Liver (tissue), 8 donors: ENCODE measurements at regions not wholly inside any gene's neighbourhood (a gene's known extent, or its start where the extent isn't known, plus 50 kb on each side); places are given as distances from the start of the nearest gene placed in this dataset.

ENCODE experiments used
- DNase-seq: peaks from one replicate; pipeline ENCODE4 v3.0.0-alpha.2; 2017; ENCODE audit warnings: low spot score
- H3K27ac ChIP-seq, 2 donors: one replicate each; pipeline ENCODE4 v1.7.0; 2013; ENCODE audit warnings: inconsistent platforms in 2 of 2, low read length in 2 of 2, control low read depth in 1 of 2, low read depth in 1 of 2, mild to moderate bottlenecking in 1 of 2
- H3K27me3 ChIP-seq, 4 donors: one replicate each; pipeline versions ENCODE4 v1.6.1 to v1.7.0; 2013; ENCODE audit warnings: low read length in 3 of 4, inconsistent platforms in 1 of 4, mild to moderate bottlenecking in 1 of 4, moderate library complexity in 1 of 4; ENCODE audit not compliant: control insufficient read depth in 4 of 4, insufficient read depth in 4 of 4
- H3K36me3 ChIP-seq, 4 donors: one replicate each; pipeline versions ENCODE4 v1.6.1 to v1.7.0; 2013; ENCODE audit warnings: low read length in 3 of 4, mild to moderate bottlenecking in 3 of 4, low read depth in 1 of 4, moderate library complexity in 1 of 4; ENCODE audit not compliant: control insufficient read depth in 4 of 4, insufficient read depth in 3 of 4
- H3K4me1 ChIP-seq, 4 donors: one replicate each; pipeline versions ENCODE4 v1.6.1 to v1.7.0; 2013; ENCODE audit warnings: low read length in 3 of 4, mild to moderate bottlenecking in 3 of 4, moderate library complexity in 1 of 4; ENCODE audit not compliant: control insufficient read depth in 4 of 4, insufficient read depth in 4 of 4
- H3K4me3 ChIP-seq, 3 donors: one replicate each; pipeline versions ENCODE4 v1.6.1 to v1.7.0; 2013; ENCODE audit warnings: low read length in 3 of 3, control low read depth in 1 of 3, low read depth in 1 of 3, mild to moderate bottlenecking in 1 of 3
- H3K9ac ChIP-seq, 2 donors: one replicate each; pipeline ENCODE4 v1.7.0; 2013; ENCODE audit warnings: low read length in 2 of 2, mild to moderate bottlenecking in 2 of 2, moderate library complexity in 2 of 2, control low read depth in 1 of 2, low read depth in 1 of 2
- H3K9me3 ChIP-seq, 4 donors: one replicate each; pipeline versions ENCODE4 v1.6.1 to v1.7.0; 2013; ENCODE audit warnings: low read length in 3 of 4; ENCODE audit not compliant: control insufficient read depth in 4 of 4
- ATF3 ChIP-seq: IDR thresholded peaks from 2 replicates; pipeline ENCODE4 v1.6.1; 2016; ENCODE audit warnings: antibody characterized with exemption
- EGR1 ChIP-seq, 2 donors: IDR thresholded peaks; 2 replicates each; pipeline ENCODE4 v1.6.1; 2016 to 2018; ENCODE audit warnings: antibody characterized with exemption in 2 of 2, low read depth in 2 of 2
- FOXA1 ChIP-seq: IDR thresholded peaks from 2 replicates; pipeline ENCODE4 v1.6.1; 2016; ENCODE audit warnings: antibody characterized with exemption
- FOXA2 ChIP-seq: IDR thresholded peaks from 2 replicates; pipeline ENCODE4 v1.6.1; 2016; ENCODE audit warnings: antibody characterized with exemption
- GABPA ChIP-seq, 2 donors: IDR thresholded peaks in 1 of 2; conservative IDR thresholded peaks in 1 of 2; 2 replicates each; pipeline ENCODE4 v1.6.1; 2016; ENCODE audit warnings: antibody characterized with exemption in 2 of 2, mild to moderate bottlenecking in 1 of 2, moderate library complexity in 1 of 2
- HNF4A ChIP-seq, 2 donors: conservative IDR thresholded peaks; 2 replicates each; pipeline ENCODE4 v1.6.1; 2016; ENCODE audit warnings: antibody characterized with exemption in 2 of 2, mild to moderate bottlenecking in 2 of 2
- HNF4G ChIP-seq: IDR thresholded peaks from 2 replicates; pipeline ENCODE4 v1.6.1; 2016; ENCODE audit warnings: antibody characterized with exemption
- JUND ChIP-seq, 2 donors: IDR thresholded peaks; 2 replicates each; pipeline ENCODE4 v1.6.1; 2016; ENCODE audit warnings: antibody characterized with exemption in 2 of 2
- MAX ChIP-seq: IDR thresholded peaks from 2 replicates; pipeline ENCODE4 v1.6.1; 2016; ENCODE audit warnings: antibody characterized with exemption
- NR2F2 ChIP-seq: IDR thresholded peaks from 2 replicates; pipeline ENCODE4 v1.6.1; 2016; ENCODE audit warnings: antibody characterized with exemption
- RAD21 ChIP-seq, 2 donors: IDR thresholded peaks; 2 replicates each; pipeline ENCODE4 v1.6.1; 2016; ENCODE audit warnings: antibody characterized with exemption in 2 of 2, mild to moderate bottlenecking in 2 of 2
- RXRA ChIP-seq, 2 donors: IDR thresholded peaks; 2 replicates each; pipeline ENCODE4 v1.6.1; 2017 to 2018; ENCODE audit warnings: antibody characterized with exemption in 2 of 2, mild to moderate bottlenecking in 1 of 2
- SP1 ChIP-seq: IDR thresholded peaks from 2 replicates; pipeline ENCODE4 v1.6.1; 2018; ENCODE audit warnings: antibody characterized with exemption, mild to moderate bottlenecking
- YY1 ChIP-seq: IDR thresholded peaks from 2 replicates; pipeline ENCODE4 v1.6.1; 2016; ENCODE audit warnings: antibody characterized with exemption, mild to moderate bottlenecking
- WGBS: extraction: QIAGEN DNeasy Blood & Tissue Kit; methylation state at CpG from one replicate; pipeline ENCODE4 v1.1.7; 2013; 5-methylcytosine and 5-hydroxymethylcytosine counted together
- TF ChIP-seq, protein P1 (sequence below): IDR thresholded peaks from 2 replicates; pipeline ENCODE4 v1.6.1; 2016; ENCODE audit warnings: antibody characterized with exemption, mild to moderate bottlenecking
- TF ChIP-seq, protein P2 (sequence below): IDR thresholded peaks from 2 replicates; pipeline ENCODE4 v1.6.1; 2016; ENCODE audit warnings: antibody characterized with exemption
- TF ChIP-seq, protein P3 (sequence below): fragments of 150-350 bp; IDR thresholded peaks from 2 replicates; pipeline ENCODE4 v1.5.1; 2017; ENCODE audit warnings: improper control_type of control experiment, low read depth, low read length; ENCODE audit not compliant: missing input control
- donor health status: healthy.
- donor health status: healthy.
- donor health status: healthy.
- donor health status: healthy.
- donor health status: healthy.

DNA sequence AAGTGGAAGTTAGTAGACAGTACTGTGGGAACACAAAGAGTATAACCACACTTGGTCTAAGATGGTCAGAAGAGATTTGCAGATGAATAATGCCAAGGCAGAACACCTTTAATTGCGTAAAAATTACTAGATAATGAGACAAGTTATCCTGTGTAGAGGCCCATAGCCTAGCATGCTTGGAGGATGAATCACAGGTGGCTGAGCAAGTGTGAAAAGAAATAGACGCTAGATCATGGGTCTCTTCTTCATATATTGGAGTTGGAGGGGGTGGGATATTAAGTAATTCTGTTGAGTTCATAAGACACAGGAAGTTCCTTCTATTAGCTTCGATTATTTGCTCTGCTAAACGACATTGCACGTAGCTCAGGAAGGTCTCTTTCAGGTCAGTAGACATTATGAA is 454.3 kb upstream of the LMO3 start:
- H3K36me3 ChIP-seq: no peaks in the 10 kb centered on the region
- no peak for TF ChIP-seq SP1
- TF ChIP-seq, protein P1, sequence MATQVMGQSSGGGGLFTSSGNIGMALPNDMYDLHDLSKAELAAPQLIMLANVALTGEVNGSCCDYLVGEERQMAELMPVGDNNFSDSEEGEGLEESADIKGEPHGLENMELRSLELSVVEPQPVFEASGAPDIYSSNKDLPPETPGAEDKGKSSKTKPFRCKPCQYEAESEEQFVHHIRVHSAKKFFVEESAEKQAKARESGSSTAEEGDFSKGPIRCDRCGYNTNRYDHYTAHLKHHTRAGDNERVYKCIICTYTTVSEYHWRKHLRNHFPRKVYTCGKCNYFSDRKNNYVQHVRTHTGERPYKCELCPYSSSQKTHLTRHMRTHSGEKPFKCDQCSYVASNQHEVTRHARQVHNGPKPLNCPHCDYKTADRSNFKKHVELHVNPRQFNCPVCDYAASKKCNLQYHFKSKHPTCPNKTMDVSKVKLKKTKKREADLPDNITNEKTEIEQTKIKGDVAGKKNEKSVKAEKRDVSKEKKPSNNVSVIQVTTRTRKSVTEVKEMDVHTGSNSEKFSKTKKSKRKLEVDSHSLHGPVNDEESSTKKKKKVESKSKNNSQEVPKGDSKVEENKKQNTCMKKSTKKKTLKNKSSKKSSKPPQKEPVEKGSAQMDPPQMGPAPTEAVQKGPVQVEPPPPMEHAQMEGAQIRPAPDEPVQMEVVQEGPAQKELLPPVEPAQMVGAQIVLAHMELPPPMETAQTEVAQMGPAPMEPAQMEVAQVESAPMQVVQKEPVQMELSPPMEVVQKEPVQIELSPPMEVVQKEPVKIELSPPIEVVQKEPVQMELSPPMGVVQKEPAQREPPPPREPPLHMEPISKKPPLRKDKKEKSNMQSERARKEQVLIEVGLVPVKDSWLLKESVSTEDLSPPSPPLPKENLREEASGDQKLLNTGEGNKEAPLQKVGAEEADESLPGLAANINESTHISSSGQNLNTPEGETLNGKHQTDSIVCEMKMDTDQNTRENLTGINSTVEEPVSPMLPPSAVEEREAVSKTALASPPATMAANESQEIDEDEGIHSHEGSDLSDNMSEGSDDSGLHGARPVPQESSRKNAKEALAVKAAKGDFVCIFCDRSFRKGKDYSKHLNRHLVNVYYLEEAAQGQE: no peak
- no peak for TF ChIP-seq NR2F2
- no peak for TF ChIP-seq JUND (IDR thresholded peaks at IDR 0.05)
- no peak for TF ChIP-seq GABPA (IDR thresholded peaks at IDR 0.05 in 1 of 2, conservative IDR thresholded peaks at IDR 0.05 in 1 of 2)
- TF ChIP-seq, protein P2, sequence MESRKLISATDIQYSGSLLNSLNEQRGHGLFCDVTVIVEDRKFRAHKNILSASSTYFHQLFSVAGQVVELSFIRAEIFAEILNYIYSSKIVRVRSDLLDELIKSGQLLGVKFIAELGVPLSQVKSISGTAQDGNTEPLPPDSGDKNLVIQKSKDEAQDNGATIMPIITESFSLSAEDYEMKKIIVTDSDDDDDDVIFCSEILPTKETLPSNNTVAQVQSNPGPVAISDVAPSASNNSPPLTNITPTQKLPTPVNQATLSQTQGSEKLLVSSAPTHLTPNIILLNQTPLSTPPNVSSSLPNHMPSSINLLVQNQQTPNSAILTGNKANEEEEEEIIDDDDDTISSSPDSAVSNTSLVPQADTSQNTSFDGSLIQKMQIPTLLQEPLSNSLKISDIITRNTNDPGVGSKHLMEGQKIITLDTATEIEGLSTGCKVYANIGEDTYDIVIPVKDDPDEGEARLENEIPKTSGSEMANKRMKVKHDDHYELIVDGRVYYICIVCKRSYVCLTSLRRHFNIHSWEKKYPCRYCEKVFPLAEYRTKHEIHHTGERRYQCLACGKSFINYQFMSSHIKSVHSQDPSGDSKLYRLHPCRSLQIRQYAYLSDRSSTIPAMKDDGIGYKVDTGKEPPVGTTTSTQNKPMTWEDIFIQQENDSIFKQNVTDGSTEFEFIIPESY: no peak
- no peak for TF ChIP-seq RXRA (IDR thresholded peaks at IDR 0.05)
- no peak for TF ChIP-seq FOXA1
- TF ChIP-seq HNF4A (conservative IDR thresholded peaks at IDR 0.05): no peak
- TF ChIP-seq EGR1 (IDR thresholded peaks at IDR 0.05; ENCODE audit: low read depth in 2 of 2): no peak
- TF ChIP-seq ATF3: no peak
- TF ChIP-seq FOXA2: no peak
- TF ChIP-seq YY1: no peak
- no peak for TF ChIP-seq MAX
- no peaks in the 10 kb centered on the region for H3K27me3 ChIP-seq
- H3K4me3 ChIP-seq: no peak overlapping the region
- no peaks in the 10 kb centered on the region for H3K4me1 ChIP-seq
- 68% methylated on average over 5 of the region's 5 CpGs for WGBS
- DNase-seq: no peak
- no peak overlapping the region for H3K9ac ChIP-seq
- no peak overlapping the region for H3K27ac ChIP-seq
- peaks cover 0 to 1% (median under 1%) of the 10 kb centered on the region in 4 donors for H3K9me3 ChIP-seq

DNA sequence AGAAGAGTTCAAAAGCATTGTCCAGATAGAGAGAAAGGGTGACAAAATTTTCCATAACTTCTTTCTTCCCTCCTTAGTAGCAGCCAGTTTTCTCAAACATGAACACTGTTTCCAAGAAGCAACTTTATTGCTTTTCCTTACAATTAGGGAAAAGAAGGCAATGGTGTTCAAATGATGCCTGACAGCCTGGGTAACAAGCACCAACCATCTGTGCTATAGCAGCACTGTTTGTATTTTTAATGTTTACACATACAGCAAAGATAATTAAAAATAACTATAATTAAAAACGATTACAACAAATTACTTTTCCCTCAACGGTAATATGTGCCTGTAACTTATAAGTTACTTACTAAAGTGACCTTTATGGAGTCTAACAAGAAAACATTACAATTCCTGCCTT is 450.6 kb upstream of the LMO3 start:
- 57% methylated on average over 2 of the region's 2 CpGs for WGBS
- no peaks in the 10 kb centered on the region for H3K27me3 ChIP-seq
- no peak for TF ChIP-seq GABPA (IDR thresholded peaks at IDR 0.05 in 1 of 2, conservative IDR thresholded peaks at IDR 0.05 in 1 of 2)
- TF ChIP-seq RAD21 (IDR thresholded peaks at IDR 0.05): no peak
- TF ChIP-seq, protein P2: no peak
- TF ChIP-seq FOXA1: no peak
- no peak for TF ChIP-seq JUND (IDR thresholded peaks at IDR 0.05)
- TF ChIP-seq EGR1 (IDR thresholded peaks at IDR 0.05; ENCODE audit: low read depth in 2 of 2): no peak
- TF ChIP-seq YY1: no peak
- TF ChIP-seq HNF4G: no peak
- TF ChIP-seq, protein P3, sequence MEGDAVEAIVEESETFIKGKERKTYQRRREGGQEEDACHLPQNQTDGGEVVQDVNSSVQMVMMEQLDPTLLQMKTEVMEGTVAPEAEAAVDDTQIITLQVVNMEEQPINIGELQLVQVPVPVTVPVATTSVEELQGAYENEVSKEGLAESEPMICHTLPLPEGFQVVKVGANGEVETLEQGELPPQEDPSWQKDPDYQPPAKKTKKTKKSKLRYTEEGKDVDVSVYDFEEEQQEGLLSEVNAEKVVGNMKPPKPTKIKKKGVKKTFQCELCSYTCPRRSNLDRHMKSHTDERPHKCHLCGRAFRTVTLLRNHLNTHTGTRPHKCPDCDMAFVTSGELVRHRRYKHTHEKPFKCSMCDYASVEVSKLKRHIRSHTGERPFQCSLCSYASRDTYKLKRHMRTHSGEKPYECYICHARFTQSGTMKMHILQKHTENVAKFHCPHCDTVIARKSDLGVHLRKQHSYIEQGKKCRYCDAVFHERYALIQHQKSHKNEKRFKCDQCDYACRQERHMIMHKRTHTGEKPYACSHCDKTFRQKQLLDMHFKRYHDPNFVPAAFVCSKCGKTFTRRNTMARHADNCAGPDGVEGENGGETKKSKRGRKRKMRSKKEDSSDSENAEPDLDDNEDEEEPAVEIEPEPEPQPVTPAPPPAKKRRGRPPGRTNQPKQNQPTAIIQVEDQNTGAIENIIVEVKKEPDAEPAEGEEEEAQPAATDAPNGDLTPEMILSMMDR: no peak
- no peak for TF ChIP-seq NR2F2
- TF ChIP-seq SP1: no peak
- TF ChIP-seq, protein P1: no peak
- TF ChIP-seq FOXA2: no peak
- no peak for TF ChIP-seq RXRA (IDR thresholded peaks at IDR 0.05)
- TF ChIP-seq MAX: no peak
- no peak for TF ChIP-seq HNF4A (conservative IDR thresholded peaks at IDR 0.05)

More for the DNA sequence above, 450.6 kb upstream of the LMO3 start:
- Histone ChIP-seq H3K4me1 (no peaks in the 10 kb centered on the region), H3K36me3 (no peaks in the 10 kb centered on the region), H3K9ac (no peak overlapping the region), H3K4me3 (no peak overlapping the region), H3K27ac (no peak overlapping the region), H3K9me3 (peaks cover 0 to 3% (median 2%) of the 10 kb centered on the region in 4 donors)
- no peak for DNase-seq
